Heart right ventricle (tissue), 16 donors: ENCODE measurements at regions not wholly inside any gene's neighbourhood (a gene's known extent, or its start where the extent isn't known, plus 50 kb on each side); places are given as distances from the start of the nearest gene placed in this dataset.

Experiments used
- ATAC-seq, 8 donors: fragments of 200-7000 bp; cut with Tn5 transposase; one replicate each; pipeline ENCODE4 v1.9.1; 2020; ENCODE audit warnings: mild to moderate bottlenecking in 8 of 8, moderate library complexity in 8 of 8, moderate number of reproducible peaks in 1 of 8
- DNase-seq, 2 donors: peaks; one replicate each; pipeline ENCODE4 v3.0.0-alpha.2; 2020
- H3K27ac ChIP-seq, 10 donors: fragments of 200-600 bp; sonication (generic) in 2 of 10; one replicate each; pipeline versions ENCODE4 v1.5.0 to v1.8.0; 2020 to 2022; ENCODE audit warnings: mild to moderate bottlenecking in 3 of 10
- H3K27me3 ChIP-seq, 7 donors: fragments of 200-600 bp; one replicate each; pipeline ENCODE4 v1.8.0; 2021 to 2022; ENCODE audit warnings: mild to moderate bottlenecking in 2 of 7
- H3K36me3 ChIP-seq, 9 donors: fragments of 200-600 bp; sonication (generic) in 1 of 9; one replicate each; pipeline versions ENCODE4 v1.5.0 to v1.8.0; 2020 to 2022; ENCODE audit warnings: mild to moderate bottlenecking in 2 of 9
- H3K4me1 ChIP-seq, 9 donors: fragments of 200-600 bp; sonication (generic) in 1 of 9; one replicate each; pipeline versions ENCODE4 v1.5.0 to v1.8.0; 2020 to 2022; ENCODE audit warnings: mild to moderate bottlenecking in 4 of 9
- H3K4me3 ChIP-seq, 10 donors: fragments of 200-600 bp; sonication (generic) in 2 of 10; one replicate each; pipeline versions ENCODE4 v1.5.0 to v1.8.0; 2020 to 2022; ENCODE audit warnings: mild to moderate bottlenecking in 7 of 10, moderate library complexity in 2 of 10
- H3K9me3 ChIP-seq, 11 donors: fragments of 200-600 bp in 10 of 11; sonication (generic) in 2 of 11; one replicate each; pipeline versions ENCODE4 v1.5.0 to v1.8.0; 2013 to 2022; ENCODE audit warnings: mild to moderate bottlenecking in 2 of 11, control low read depth in 1 of 11, moderate library complexity in 1 of 11
- CTCF ChIP-seq, 9 donors: fragments of 200-600 bp; sonication (generic) in 2 of 9; IDR thresholded peaks; one replicate each; pipeline versions ENCODE4 v1.5.0 to v1.8.0; 2021 to 2022; ENCODE audit warnings: antibody characterized with exemption in 9 of 9, mild to moderate bottlenecking in 5 of 9, moderate library complexity in 1 of 9
- WGBS, 2 donors: extraction: QIAGEN DNeasy Blood & Tissue Kit; methylation state at CpG; one replicate each; pipeline ENCODE4 v1.1.7; 2013; ENCODE audit warnings: inconsistent platforms in 1 of 2; 5-methylcytosine and 5-hydroxymethylcytosine counted together
- intact Hi-C, 10 donors: fragments of 100-400 bp; cut with DNase I; formaldehyde crosslinking; loops; one replicate each; pipeline versions ENCODE4 v1.11.1 to v1.14.2; 2022
- donor health status: Arrhythmogenic right ventricular cardiomyopathy.
- donor health status: ischemic (EF 13 %, LVEDD 7.1; RV severe dilation, severe dysfunction).
- donor health status: healthy with polysubstance abuse.
- donor health status: DM: no; HTN: yes; CAD: no.
- donor health status: DM: no; HTN: no; CAD: no.
- donor health status: ischemic (EF 25% LVEDD 6.9; RV normal size, moderate dysfunction).
- donor health status: ischemic (EF 25% LVEDD 5.7; RV mildly dilated, moderate dysfunction).
- donor health status: healthy.
- donor health status: DM: yes; HTN: yes; CAD: no.
- donor health status: Ischemic cardiomyopathy.
- donor health status: ischemic (EF 35%, LVEDD 5.7; RV mildly dilated, moderate dysfunction).
- donor health status: nonischemic (EF 11% LVEDD 7.7; RV severe dilation, severe dysfunction).
- donor health status: DM: yes; HTN: yes; CAD: no.
- donor health status: PGD.
- donor health status: ischemic (EF 29% LVEDD 5.4; RV normal size, mild dysfunction).
- donor health status: nonischemic (EF 23%, LVEDD 6.1; RV moderate dilation, normal function).

- 91 to 93% methylated on average over 5 of the region's 5 CpGs for whole genome bisulfite sequencing, 2 donors
- no peak overlapping the region for H3K27ac ChIP-seq
- no peak overlapping the region for H3K4me3 ChIP-seq
- no peak for DNase-seq
- H3K27me3 ChIP-seq = no peaks in the 10 kb centered on the region
- no peak for ATAC-seq
- peaks cover 0 to 4% (median 0%) of the 10 kb centered on the region in 11 donors for H3K9me3 ChIP-seq
- no peaks in the 10 kb centered on the region for H3K4me1 ChIP-seq
- no peaks in the 10 kb centered on the region for H3K36me3 ChIP-seq
- intact Hi-C loops = no loop called here
- no peak for TF ChIP-seq CTCF (IDR thresholded peaks at IDR 0.05)
Observed at GRCh38 chr11:79564288-79564925, 123.6 kb upstream of the TENM4 start.

GRCh38 chr11:79561496-79561895 is 120.7 kb upstream of the TENM4 start:
- Histone ChIP-seq H3K9me3 (no peaks in the 10 kb centered on the region), H3K4me1 (no peaks in the 10 kb centered on the region), H3K27ac (no peak overlapping the region), H3K36me3 (no peaks in the 10 kb centered on the region), H3K4me3 (no peak overlapping the region), H3K27me3 (no peaks in the 10 kb centered on the region)
- no peak for DNase-seq
- ATAC-seq = no peak
- intact Hi-C loops = no loop called here
- TF ChIP-seq CTCF (IDR thresholded peaks at IDR 0.05) = no peak

GRCh38 chr11:79550809-79551208 is 110.0 kb upstream of the TENM4 start:
- H3K4me3 ChIP-seq = no peak overlapping the region
- ATAC-seq (no peak), DNase-seq (no peak)
- H3K36me3 ChIP-seq = no peaks in the 10 kb centered on the region
- H3K27ac ChIP-seq = no peak overlapping the region
- intact Hi-C loops = no loop called here
- no peak for TF ChIP-seq CTCF (IDR thresholded peaks at IDR 0.05)
- H3K9me3 ChIP-seq = no peaks in the 10 kb centered on the region
- peaks cover 0 to 8% (median 0%) of the 10 kb centered on the region in 9 donors for H3K4me1 ChIP-seq
- no peaks in the 10 kb centered on the region for H3K27me3 ChIP-seq

GRCh38 chr11:79547256-79547655 is 106.4 kb upstream of the TENM4 start:
- intact Hi-C loops = no loop called here
- TF ChIP-seq CTCF (IDR thresholded peaks at IDR 0.05) = no peak
- no peak for DNase-seq
- Histone ChIP-seq H3K4me1 (peaks cover 0 to 8% (median 0%) of the 10 kb centered on the region in 9 donors), H3K4me3 (no peak overlapping the region), H3K27ac (no peak overlapping the region), H3K36me3 (no peaks in the 10 kb centered on the region), H3K9me3 (no peaks in the 10 kb centered on the region), H3K27me3 (no peaks in the 10 kb centered on the region)
- ATAC-seq = no peak
